GM13977 (cell line): ENCODE measurements at regions not wholly inside any gene's neighbourhood (a gene's known extent, or its start where the extent isn't known, plus 50 kb on each side); places are given as distances from the start of the nearest gene placed in this dataset.

Source experiments
- DNase-seq: peaks from one replicate; pipeline ENCODE4 v3.0.0; 2012; ENCODE audit warnings: low spot score
- in situ Hi-C: fragments of 300-500 bp; cut with MboI; formaldehyde crosslinking; loops from one replicate; pipeline ENCODE4 v1.12.0; 2022; ENCODE audit warnings: low sequenced_read_pairs, low pct_unique_long_range_greater_than_20kb, mixed read lengths, inconsistent platforms; ENCODE audit not compliant: unreplicated experiment
- TF ChIP-seq, protein P1 (sequence below): IDR thresholded peaks from 2 replicates; pipeline ENCODE4 v1.5.1; 2012; ENCODE audit warnings: mild to moderate bottlenecking, control low read depth; ENCODE audit not compliant: insufficient read depth; ENCODE audit errors: extremely low read depth, missing control alignments

DNA sequence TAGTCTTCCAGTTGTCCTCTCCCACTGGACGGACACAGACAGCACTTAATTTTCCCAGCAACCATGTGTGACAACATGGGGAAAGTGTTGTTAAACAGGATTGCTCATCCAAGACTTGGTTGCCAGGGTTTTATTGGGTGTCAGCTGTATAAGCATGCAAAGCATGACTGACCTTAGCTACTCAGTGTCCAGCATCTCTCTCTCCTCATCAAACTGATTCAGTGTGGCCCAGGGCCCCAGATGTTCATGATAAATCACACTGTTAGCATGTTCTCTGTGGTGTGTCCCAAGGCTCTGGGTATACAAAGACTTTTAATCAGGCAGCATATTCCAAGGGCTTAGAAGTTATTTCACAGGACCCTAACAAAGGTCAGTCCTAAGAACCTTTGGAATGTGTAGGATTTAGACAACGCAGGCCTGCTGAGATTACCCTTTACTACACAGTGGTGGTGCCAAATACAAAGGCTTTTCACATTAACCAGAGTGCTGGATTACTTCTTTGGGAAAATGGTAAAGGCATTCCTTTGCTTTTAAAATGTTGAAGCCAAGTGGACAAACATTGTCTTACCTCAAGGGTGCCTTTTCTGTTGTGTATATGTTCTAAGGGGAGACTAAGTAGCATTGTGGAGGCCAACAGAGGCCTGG, 213.3 kb downstream of the GLUD2 start:
- in situ Hi-C loops, result no loop called here
- DNase-seq, result no peak
- TF ChIP-seq, protein P1, sequence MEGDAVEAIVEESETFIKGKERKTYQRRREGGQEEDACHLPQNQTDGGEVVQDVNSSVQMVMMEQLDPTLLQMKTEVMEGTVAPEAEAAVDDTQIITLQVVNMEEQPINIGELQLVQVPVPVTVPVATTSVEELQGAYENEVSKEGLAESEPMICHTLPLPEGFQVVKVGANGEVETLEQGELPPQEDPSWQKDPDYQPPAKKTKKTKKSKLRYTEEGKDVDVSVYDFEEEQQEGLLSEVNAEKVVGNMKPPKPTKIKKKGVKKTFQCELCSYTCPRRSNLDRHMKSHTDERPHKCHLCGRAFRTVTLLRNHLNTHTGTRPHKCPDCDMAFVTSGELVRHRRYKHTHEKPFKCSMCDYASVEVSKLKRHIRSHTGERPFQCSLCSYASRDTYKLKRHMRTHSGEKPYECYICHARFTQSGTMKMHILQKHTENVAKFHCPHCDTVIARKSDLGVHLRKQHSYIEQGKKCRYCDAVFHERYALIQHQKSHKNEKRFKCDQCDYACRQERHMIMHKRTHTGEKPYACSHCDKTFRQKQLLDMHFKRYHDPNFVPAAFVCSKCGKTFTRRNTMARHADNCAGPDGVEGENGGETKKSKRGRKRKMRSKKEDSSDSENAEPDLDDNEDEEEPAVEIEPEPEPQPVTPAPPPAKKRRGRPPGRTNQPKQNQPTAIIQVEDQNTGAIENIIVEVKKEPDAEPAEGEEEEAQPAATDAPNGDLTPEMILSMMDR, result no peak

DNA sequence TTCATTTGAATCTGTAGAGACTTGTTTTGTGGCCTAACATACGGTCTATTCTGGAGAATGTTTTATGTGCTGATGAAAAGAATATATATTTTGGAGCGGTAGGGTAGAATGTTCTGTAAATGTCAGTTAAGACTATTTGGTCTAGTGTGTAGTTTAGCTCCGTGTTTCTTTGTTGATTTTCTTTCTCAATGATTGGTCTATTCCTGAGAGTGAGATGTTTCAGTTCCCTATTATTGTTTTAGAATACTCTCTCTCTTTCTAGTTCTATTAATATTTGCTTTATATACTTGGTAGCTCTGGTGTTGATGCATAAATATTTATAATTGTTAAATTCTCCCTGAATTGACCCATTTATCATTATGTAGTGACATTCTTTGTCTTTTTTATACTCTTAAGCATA, 236.5 kb downstream of the GLUD2 start:
- TF ChIP-seq, protein P1, result no peak

DNA sequence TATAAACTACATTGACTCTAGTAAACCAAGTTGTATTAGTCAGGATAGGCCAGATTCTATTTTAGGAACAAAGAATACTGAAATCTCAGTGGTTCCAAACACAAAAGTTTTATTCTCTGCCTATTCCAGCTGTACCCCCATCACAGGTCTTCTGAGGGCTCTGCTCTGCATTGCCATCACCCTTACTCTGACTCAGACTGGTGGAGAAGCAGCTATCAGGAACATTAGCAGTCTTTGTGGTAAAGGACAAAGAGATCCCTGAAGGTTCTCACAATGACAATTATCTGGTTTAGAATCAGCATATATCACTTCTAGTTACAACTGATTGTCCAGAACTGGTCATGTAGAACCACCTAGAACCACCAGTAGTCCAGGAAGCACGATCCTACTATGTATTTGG, 251.1 kb downstream of the GLUD2 start:
- TF ChIP-seq, protein P1, result no peak
- no peak for DNase-seq
- in situ Hi-C loops, result no loop called here

More for the DNA sequence above, 236.5 kb downstream of the GLUD2 start:
- in situ Hi-C loops, result no loop called here
- DNase-seq, result no peak

DNA sequence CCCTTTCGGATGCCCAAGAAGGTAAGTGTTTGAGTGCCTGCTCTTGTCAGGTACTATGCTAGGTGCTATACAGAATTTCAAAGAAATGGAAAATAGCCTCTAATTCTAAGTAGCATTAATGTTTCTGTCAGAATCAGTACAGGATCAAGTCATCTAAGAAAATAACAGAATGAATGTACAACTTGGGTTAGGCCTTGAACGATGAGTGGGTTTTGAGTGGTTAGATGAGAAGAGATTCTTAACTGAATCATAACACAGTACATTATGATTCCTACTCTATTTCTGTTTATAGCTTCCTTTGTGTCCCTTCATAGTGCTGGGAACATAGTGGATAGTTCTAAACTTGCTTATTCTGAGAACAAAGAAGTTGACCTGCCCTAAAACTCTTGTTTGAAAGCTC, 253.9 kb downstream of the GLUD2 start:
- DNase-seq, result no peak
- TF ChIP-seq, protein P1, result no peak
- in situ Hi-C loops, result no loop called here

DNA sequence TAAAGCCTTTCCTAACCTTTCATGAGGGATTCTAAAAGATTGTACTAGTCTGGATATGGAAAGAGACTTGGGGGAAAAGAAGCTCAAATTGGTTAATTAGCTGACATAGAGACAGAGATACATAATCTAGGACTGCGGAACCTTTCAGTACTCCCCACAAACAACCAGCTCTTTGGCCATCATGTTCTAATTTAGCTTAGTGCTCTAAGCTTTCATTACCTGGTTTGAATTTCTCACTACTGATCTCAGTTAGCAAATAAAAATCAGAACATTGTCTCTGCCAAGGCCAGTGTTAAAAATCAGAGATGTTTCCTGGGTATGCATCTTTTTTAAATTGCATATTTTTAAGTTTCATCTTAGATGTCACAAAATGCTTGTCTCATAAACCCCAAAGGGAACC, 254.4 kb downstream of the GLUD2 start:
- no peak for DNase-seq
- in situ Hi-C loops, result no loop called here
- TF ChIP-seq, protein P1, result no peak

DNA sequence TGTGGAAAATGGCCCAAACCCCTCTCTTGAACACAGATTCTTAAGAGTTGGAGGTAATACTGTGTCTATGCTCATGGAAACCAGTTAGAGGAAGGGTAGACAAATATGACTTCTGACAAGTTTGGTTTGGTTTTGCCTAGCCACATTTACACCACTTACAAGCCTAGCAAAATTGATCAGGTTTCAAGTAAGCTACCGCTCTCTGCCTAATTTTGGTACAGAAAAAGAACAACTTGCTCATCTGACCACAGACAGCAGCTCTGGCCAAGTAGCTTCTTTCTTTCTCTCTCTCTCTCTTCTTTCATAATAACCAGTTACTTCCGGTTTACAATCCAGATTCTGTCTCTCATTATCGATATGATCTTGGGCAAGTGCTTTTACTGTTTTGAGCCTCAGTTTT, 260.0 kb downstream of the GLUD2 start:
- TF ChIP-seq, protein P1, result no peak
- peak; percentile 9 for DNase-seq
- in situ Hi-C loops, result no loop called here
